ENCODE measurements at regions not wholly inside any gene's neighbourhood (a gene's known extent, or its start where the extent isn't known, plus 50 kb on each side); places are given as distances from the start of the nearest gene placed in this dataset.
"Not testable (repeated sequence)": the region's sequence is repeated elsewhere in the genome, so short reads cannot be mapped to it uniquely, and the experiment has no call there.

DNA sequence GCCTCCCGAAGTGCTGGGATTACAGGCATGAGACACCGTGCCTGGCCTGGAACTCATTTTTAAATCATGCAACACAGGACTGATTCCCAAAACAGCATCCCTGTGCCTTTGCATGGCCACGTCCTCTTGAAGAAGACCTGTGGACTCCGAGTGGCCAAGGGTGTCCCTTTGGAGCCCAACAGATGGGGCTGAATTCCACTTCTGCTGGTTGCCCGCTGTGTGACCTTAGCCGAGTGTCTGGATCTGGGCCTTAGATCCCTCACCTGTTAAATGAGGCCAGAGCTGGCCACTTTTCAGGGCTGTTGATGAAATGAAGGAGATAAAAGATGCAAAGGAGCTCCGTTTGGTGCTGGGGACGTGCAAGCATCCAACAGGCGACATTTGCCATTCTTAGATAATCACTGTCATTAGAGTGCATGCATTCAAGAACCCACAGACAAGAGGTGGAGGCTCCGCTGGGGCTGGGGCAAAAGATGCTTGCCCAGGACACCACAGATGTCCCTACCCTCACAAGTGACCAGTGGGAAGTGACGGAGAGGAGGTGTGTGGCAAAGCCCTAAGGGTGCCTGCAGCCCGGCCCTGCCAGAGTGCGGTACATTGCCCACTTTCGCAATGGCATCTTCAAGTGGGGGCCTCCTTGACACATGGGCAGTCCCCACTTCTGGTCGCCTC, 354.1 kb upstream of the TNRC6C start:
- no peak for DNase-seq (ENCODE audit: low spot score)

- no peak for DNase-seq (ENCODE audit: low spot score)
Observed at GRCh38 chr17:77604973-77605313, 353.6 kb upstream of the TNRC6C start.

GRCh38 chr17:77606146-77606864, 352.2 kb upstream of the TNRC6C start:
- no peak for DNase-seq (ENCODE audit: low spot score)

- no peak for DNase-seq (ENCODE audit: low spot score)
Observed at GRCh38 chr17:77606865-77607210, 351.7 kb upstream of the TNRC6C start.

DNA sequence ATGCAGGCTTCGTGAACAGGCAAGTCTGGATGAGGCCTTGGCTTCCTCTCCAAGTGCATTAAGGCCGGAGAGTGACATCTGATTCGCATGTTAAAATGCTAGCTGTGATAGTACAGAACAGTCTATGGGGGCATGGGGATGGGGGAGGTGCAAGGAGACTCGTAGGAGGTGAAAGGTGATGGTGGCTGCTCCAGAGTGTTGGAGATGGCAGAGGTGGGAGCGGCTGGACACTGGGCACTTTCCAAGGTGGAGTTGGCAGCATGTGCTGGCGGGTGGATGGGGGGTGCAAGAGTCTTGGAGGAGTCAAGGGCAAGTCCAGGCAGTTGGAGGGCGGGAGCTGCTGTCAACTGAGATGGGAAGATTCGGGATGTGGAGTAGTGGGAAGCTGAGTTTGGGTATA, 350.9 kb upstream of the TNRC6C start:
- DNase-seq (ENCODE audit: low spot score), result no peak

DNA sequence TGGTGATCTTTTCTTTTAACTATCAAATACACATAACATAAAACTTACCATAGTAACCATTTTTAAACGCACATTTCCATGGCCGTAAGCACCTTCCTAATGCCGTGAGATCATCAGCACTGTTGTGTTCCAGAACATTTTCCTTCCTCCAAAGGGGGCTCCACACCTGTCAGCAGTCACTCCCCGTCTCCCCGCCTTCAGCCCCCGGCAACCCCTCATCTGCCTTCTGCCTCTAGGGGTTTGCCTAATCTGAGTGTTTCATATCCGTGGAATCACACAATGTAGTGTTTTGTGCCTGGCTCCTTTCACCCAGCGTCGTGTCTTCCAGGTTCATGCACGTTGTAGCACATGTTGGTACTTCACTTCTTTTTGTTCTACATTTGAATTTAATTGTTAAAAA, 350.1 kb upstream of the TNRC6C start:
- DNase-seq (ENCODE audit: low spot score), result no peak

GRCh38 chr17:77609553-77610517, 348.7 kb upstream of the TNRC6C start:
- DNase-seq (ENCODE audit: low spot score), result no peak

DNA sequence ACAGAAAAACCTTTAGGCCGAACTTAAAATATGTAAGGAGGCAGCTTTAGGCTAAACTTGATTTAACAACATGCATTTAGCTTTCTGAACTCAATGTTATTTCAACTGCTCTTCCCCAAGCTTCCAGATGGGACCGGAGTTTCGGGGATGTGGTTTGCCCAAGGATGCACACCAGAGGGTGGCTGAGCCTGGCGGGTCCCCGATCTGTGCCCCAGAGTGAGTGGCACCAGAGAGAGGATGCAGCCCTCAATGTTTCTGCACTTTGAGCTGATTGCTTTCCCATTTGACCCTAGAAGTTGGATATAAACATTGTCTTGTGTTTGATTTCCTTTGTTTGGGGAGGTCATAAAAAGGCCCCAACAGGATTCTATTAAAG, 348.0 kb upstream of the TNRC6C start:
- no peak for DNase-seq (ENCODE audit: low spot score)

DNA sequence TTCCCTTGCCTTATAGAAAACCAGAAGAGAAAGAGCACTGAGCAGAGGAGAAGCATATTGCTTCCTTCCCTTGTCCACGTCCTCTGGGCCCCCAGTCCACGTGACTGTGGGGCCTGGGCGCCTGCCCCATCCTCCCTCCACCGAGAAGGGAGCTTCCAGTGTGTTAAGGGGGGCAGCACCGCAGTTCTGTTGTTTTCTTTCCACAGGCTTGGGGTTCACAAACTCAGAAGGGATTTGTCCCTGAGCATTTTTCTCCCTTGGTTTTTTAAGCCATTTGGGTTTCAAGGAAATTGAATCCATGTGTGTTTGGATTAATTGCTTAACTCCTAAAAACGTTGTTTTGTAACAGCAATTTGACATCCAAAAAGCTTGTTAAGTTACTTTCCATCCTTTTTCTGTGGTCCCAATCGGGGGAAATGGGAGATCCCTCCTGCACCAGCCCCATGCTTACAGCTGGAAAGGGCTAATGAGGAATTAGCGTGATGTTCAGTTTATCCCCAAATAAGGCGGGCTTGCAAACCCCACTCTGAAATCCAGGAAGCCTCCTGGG, 347.5 kb upstream of the TNRC6C start:
- no peak for DNase-seq (ENCODE audit: low spot score)

DNA sequence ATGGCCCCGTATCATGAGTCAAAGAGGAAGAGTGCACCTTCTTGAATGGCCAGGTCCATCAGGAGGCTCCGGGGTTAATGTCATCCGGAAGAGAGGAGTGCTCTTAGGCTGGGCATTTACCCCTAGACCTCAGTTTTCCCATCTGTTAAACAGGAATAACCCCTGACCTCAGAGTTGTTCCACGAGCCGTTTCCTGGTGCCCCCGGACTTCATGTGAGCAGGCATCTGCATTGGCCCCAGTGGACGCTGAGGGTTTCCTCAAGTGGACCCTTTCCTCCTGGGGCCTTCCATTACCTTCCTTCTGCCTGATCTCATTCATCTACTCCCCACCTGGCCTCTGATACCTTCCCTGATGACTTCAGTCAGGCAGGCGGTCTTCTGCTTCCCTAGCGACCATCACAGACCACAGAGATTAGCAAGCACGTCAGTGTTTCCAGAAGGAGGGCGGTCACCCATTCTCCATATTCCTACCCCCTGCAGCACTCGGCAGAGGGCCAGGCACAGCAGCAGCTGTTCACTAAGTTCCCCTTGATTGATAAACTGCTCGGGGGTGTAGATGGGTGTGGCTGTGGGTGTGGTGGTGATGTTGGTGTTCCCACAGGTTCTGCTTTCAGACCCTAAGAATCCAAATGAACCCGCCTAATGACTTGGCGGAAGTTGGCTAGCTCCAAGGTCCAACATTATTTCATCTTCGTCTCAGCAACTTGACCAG, 346.6 kb upstream of the TNRC6C start:
- no peak for DNase-seq (ENCODE audit: low spot score)

GRCh38 chr17:77613218-77613617, 345.3 kb upstream of the TNRC6C start:
- DNase-seq (ENCODE audit: low spot score), result no peak

DNA sequence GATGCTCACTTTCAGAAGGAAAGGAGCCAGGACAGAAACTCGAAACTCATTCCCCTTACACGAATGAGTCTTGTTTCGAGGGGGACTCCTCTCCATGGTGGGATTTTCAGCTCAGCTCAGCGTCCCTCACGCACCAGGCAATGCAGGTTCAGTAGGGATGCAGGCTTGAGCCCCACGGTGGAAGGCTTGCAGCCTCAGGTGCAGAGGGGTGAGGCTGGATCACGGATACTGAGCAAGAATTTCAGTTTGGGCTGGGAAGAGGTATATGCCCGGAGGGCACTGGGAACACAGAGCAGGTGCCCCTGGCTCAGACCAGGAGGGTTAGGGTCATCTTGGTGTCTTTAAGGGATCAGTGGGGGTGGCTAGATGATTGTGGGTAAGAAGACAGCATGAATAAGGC, 344.9 kb upstream of the TNRC6C start:
- DNase-seq (ENCODE audit: low spot score), result no peak

- DNase-seq (ENCODE audit: low spot score), result no peak
Observed at GRCh38 chr17:77615703-77616253, 342.7 kb upstream of the TNRC6C start.

GRCh38 chr17:77616254-77616731, 342.2 kb upstream of the TNRC6C start:
- peak; percentile 86 for DNase-seq (ENCODE audit: low spot score)

- DNase-seq (ENCODE audit: low spot score), result no peak
Observed at GRCh38 chr17:77617516-77617915, 341.0 kb upstream of the TNRC6C start.

- no peak for DNase-seq (ENCODE audit: low spot score)
Observed at GRCh38 chr17:77618173-77618572, 340.3 kb upstream of the TNRC6C start.

- no peak for DNase-seq (ENCODE audit: low spot score)
Observed at GRCh38 chr17:77618731-77619130, 339.8 kb upstream of the TNRC6C start.

GRCh38 chr17:77619326-77619725, 339.2 kb upstream of the TNRC6C start:
- no peak for DNase-seq (ENCODE audit: low spot score)

- peak; percentile 57 for DNase-seq (ENCODE audit: low spot score)
Observed at GRCh38 chr17:77619851-77620250, 338.7 kb upstream of the TNRC6C start.

DNA sequence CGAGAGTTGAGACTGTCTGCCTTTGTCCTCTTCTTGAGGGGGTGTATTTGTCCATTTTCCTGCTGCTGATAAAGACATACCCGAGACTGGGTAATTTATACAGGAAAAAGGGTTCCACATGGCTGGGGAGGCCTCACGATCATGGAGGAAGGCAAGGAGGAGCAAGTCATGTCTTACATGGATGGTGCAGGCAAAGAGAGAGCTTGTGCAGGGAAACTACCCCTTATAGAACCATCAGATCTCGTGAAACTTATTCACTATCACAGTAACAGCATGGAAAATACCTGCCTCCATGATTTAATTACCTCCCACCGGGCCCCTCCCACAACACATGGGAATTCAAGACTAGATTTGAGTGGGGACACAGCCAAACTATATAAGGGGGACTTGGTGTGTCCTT, 338.2 kb upstream of the TNRC6C start:
- DNase-seq (ENCODE audit: low spot score), result no peak

DNA sequence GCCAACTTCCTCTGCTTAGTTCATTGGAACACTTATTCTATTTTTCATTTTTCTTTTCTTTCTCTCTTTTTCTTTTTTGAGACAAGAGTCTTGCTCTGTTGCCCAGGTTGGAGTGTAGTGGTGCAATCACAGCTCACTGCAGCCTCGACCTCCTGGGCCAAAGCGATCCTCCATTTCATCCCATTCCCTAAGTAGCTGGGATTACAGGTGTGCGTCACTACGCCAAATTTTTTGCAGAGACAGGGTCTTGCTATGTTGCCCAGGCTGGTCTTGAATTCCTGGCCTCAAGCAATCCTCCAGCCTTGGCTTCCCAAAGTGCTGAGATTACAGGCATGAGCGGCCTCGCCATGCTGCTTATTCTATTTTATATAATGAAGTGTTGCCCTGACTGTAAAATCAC, 336.4 kb upstream of the TNRC6C start:
- not testable (repeated sequence) for DNase-seq (ENCODE audit: low spot score)

GRCh38 chr17:77622647-77623046, 335.9 kb upstream of the TNRC6C start:
- no peak for DNase-seq (ENCODE audit: low spot score)

Measured in kidney tubule cell (primary cell).